HG03460 (cell line): ENCODE measurements at regions not wholly inside any gene's neighbourhood (a gene's known extent, or its start where the extent isn't known, plus 50 kb on each side); places are given as distances from the start of the nearest gene placed in this dataset.
"Not testable (repeated sequence)": the region's sequence is repeated elsewhere in the genome, so short reads cannot be mapped to it uniquely, and the experiment has no call there.

Experiments used
- ATAC-seq: cut with Tn5 transposase; IDR thresholded peaks from one replicate; pipeline ENCODE4 v1.9.1; 2021; ENCODE audit not compliant: unreplicated experiment

- ATAC-seq: no peak
Observed at GRCh38 chr20:60096166-60096565, 137.9 kb downstream of the CDH26 start.

GRCh38 chr20:60097285-60097684 is 139.1 kb downstream of the CDH26 start:
- no peak for ATAC-seq

- peak; percentile 92 for ATAC-seq
Observed at GRCh38 chr20:60100780-60101179, 142.6 kb downstream of the CDH26 start.

- ATAC-seq: no peak
Observed at GRCh38 chr20:60101201-60101890, 143.1 kb downstream of the CDH26 start.

- no peak for ATAC-seq
Observed at GRCh38 chr20:60101891-60102281, 143.7 kb downstream of the CDH26 start.

DNA sequence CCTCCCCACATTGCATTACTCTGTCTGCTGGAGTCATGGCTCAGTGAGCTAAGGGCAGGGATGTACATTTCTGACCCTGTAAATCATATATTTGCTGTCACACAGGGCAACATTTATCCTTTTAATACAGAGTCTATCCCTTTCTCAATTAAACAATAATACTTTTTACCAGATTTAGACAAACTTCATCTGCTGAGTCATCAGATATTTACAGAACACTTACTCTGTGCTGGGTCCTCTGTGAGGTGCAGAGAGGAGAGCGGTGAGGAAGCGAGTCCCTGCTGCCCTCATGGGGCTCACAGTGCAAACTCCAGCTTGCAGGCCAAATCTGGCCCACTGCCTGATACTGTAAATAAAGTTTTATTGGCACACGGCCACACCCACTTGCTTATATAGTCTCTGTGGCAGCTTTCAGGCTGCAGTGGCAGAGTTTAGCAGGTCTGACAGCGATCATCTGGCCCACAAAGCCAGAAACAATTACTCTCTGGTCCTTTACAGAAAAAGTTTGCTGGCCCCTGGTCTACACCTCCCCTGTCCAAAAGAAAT is 144.5 kb downstream of the CDH26 start:
- no peak for ATAC-seq

- no peak for ATAC-seq
Observed at GRCh38 chr20:60104993-60105803, 147.0 kb downstream of the CDH26 start.

- not testable (repeated sequence) for ATAC-seq
Observed at GRCh38 chr20:60106186-60106585, 148.0 kb downstream of the CDH26 start.

- ATAC-seq: no peak
Observed at GRCh38 chr20:60107621-60108390, 149.6 kb downstream of the CDH26 start.

DNA sequence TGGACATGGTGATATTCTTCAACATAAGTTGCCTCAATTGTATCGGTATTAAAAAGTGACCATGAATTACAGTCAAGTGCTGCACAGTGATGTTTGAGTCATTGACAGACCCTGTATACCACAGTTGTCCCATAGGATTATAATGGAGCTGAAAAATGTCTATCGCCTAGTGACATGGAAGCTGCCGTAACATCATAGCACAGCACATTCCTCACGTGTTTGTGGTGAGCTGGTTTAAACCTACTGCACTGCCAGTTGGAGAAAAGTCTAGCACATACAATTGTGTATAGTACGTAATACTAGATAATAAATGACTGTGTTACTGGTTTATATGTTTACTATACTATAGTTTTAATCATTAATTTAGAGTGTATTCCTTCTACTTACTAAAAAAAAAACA is 150.2 kb downstream of the CDH26 start:
- ATAC-seq: no peak

DNA sequence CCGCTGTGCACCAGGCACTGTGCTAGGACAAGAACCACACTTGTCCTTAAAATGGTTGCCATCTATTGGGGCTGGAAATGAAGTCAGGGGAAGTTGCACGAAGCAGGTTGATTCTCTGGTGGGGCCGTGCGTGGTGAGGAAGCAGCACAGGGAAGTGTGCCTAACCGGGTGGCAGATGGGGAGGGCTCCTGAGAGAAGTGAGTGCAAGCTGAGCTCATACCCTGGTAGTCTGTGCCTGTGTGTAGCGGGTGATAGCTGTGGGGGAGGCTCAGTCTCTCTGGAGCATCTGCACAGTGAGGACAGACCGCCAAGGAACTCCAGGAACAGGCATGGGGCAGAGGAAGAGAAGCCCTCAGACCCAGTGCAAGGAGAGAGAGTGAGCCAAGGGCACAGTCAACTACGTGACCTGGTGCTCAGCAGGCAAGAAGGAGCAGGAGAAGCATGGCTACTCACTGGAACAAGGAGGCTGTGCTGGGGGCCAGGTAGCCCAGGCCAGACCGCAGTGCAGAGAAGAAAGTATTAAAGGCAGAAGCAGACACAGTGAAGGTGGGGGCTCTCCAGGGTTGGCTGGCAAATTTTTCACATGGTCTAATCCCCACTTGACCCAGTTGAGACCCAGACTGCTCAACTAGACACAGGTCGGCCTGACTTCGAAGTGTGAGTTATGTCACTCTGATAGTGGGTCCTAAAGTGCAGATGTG is 155.0 kb downstream of the CDH26 start:
- ATAC-seq: no peak

DNA sequence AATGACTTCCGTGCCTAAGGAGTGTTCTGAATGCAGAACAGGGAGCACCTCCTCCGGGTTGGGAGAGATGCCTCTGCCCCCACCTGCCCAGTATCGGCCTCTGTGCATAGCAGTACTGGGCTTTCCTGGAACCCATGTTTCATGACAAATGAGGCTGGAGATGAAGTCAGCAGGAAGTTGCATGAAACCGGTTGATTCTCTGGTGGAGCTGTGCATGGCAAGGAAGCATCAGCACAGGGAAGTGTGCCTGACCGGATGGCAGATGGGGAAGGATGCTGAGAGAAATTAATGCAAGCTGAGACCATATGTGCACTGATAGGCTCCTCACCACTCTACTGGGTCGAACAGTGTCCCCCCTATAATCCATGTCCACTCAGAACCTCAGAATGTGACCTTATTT is 155.5 kb downstream of the CDH26 start:
- ATAC-seq: no peak

DNA sequence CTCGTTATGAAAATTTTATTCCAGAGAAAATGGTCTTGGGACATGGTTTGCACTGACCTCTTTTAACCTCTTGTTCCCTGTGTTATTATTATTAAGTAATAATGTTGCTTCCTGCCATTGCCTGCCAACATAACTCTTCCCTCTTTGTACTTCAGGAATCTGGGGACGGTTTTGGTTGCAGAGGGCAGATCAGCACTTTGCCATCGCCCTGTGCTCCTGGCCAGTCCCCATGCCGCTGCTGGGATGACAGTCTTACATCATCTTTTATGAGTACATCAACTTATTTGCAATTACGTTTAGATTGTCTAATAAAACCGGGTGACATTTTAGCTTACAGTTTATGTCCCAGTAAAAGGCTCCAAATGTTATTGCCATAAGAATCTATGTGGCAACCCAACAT is 157.2 kb downstream of the CDH26 start:
- ATAC-seq: no peak

- no peak for ATAC-seq
Observed at GRCh38 chr20:60116128-60116909, 158.1 kb downstream of the CDH26 start.

DNA sequence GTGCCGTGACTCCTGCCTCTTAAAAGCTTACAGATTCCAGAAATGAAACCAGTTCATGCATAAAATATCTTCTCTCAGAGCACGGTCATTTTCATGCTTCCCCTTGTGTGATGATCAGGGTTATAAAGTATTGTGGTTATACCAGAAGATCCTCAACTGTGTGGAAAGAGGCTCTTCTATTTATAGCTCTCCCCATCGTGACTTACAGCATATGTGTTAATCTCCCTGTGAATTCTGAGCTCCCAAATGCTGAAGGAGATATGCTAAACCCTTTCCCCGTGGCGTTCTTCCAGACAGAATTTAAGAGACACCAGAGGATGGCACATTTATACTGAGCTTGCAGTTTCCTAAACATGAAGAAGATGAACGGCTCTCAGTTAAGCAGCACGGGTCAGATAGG is 158.8 kb downstream of the CDH26 start:
- no peak for ATAC-seq

DNA sequence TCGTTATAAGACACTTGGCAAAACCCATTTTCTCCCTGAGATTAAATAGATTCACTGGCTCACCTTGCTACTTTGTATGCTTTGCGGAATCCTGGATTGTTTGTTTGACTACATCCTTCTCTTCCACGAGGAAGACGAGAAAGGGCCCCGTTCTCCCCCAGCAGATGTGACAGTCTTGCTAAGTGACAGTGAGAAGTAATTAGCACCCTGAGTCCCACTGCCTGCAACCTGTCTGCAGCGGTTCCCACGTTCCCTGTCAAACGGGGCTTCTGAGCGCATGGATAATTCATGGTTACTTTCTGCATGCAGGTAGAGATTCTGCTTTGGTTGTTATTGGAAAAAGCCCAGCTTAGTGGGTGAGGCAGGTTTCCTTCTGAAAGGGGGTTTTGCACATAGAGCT is 163.7 kb downstream of the CDH26 start:
- ATAC-seq: no peak

DNA sequence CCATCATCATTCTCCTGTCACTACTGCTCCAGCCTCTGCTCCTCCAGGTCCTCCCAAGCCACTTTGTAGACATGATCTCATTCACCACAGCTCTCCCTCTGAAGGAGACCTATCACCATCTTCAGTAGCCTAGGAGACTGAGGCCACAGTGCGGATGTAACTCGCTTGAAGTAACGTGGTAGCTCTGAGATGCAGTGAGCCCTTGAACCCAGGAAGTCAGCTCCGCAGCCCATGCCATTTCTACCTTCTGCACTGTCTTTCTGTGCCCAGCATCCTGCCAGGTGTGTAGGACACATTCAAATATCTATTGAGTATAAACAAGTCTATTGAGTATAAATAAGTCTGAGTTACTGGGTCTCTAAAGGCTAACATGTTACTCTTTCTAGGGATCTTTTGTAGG is 164.4 kb downstream of the CDH26 start:
- ATAC-seq: no peak

DNA sequence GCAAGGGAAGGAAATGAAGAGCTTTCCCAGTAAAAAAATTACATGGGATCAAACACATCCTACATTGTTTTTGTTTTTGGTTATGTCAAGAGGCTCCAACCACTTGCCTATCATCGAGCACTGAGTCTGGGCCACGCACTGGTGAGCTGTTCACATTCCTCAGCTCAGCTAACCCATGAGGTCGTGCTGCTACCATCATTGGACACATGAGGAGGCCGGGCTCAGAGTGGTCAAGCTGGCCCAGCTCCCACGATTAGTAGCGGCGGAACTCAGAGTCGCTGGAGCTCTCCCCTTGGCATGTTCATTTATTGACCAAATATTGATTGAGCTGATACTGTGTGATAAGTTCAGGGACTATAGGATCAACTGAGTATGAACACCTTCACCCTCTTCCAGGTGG is 164.9 kb downstream of the CDH26 start:
- no peak for ATAC-seq

DNA sequence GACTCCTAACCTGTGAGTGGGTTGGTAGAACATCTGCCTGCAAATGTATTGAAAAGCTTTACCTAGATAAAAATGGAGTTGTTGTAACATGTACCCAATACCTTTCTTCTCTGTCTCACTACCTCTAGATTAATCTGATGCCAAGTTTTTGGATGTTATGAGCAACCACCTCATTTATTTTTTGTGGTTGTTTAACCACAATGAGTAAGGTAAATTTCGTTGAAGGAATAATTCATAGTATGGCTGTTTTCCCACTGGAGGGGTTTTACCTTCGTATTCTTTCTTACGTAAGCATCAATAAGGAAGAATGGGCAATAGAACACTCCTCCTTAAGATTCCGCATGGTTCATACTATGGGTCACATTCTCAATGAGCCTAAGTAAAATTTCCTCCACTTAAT is 165.4 kb downstream of the CDH26 start:
- no peak for ATAC-seq

DNA sequence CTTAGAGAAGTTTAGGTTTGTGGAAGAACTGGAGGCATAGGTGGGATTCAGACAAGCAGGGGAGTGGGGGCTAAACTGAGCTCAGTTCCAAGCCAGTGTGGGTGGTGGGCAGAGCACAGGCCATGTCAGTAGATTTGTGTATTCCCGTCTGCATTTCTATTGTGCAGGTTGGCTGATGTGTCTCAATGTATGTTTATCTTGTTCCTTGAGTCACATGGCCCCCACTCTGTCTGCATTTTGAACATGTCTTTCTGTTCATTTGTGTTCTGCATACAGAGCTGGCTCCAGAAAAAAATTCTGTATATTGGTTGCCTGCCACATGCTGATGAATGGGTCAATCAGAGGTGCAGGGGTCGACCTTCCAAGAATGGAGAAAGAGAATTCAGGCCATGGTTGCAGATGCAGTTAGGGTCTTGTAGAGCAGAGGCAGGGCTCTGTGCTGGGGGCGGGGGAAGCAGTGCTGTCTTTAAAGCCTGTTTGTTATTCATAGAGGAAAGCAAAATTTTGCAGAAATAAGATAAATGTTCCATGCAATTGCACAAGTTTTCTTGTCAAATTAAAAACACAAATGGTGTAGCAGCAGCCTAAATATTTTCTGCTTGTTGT is 166.7 kb downstream of the CDH26 start:
- no peak for ATAC-seq
